HG02885 (cell line): ENCODE measurements at regions not wholly inside any gene's neighbourhood (a gene's known extent, or its start where the extent isn't known, plus 50 kb on each side); places are given as distances from the start of the nearest gene placed in this dataset.

Experiments
- ATAC-seq: cut with Tn5 transposase; IDR thresholded peaks from one replicate; pipeline ENCODE4 v1.9.1; 2021; ENCODE audit warnings: mild to moderate bottlenecking; ENCODE audit not compliant: unreplicated experiment, poor library complexity

DNA sequence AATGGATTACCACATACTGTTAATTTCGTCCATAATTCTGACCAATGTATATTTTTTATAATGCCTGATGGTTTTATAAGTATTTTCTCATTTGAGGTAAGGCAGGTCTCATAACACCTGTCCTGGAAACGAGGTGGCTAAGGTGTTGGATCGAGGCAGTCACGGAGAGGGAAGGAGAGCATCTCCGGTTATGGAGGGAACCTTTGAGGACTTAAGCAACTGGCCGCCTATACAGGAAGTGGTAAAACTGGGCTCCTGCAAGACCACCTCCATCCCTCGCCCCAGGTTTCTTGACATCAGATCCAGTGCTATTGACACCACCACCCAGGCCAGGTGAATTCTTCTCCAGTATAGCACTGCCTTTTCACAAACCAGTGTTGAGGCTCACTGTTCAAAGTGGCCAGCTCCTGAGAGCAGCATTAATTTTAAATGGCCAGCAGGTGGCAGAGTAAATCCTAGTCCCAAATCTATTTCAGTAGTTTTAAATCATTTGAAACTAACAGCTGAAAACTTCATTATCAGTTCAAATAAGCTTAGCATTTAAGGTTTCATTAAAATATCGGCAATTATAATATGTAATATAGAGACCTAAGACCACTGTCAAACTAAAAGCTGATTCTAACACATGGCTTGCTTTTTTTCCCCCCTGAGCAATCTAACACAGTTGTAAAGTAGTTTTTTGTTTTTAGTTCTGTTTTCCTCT is 100.8 kb downstream of the PPM1A start:
- peak; percentile 74 for ATAC-seq

DNA sequence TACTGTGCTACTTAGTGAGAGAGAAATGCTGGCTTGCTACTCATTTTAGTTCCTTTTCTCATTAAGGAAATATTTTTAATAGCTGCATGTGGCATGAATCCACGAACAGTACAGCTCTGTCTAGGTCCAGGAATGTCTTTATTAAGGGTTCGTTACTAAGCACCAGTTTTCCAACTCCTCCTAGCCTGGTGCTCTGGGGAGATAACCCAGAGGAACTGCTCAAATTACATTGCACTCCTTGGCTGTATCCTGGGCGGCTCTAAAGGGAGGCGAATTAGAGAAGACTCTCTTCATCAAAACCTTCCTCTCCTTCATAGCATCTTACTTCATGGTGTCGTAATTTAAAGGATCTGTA is 101.3 kb downstream of the PPM1A start:
- ATAC-seq = no peak

DNA sequence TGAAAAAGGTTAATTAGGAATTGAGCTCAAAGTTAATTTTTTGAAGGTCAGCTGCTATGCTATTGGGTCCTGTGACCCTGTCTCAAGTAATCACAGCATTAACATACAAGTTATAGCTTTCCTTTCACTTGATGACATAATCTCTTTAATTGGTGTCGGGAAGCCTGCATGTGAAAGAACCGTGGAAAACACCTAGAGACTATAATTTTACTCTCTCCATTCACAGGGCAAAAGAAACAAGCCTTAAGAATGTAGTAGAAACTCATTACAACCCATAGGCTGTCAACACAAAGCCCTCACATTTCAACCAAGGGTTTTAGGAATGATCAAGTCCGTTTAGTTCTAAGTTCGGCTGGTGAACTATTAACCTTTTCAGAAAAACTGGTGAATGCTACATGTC is 104.4 kb downstream of the PPM1A start:
- ATAC-seq = no peak

DNA sequence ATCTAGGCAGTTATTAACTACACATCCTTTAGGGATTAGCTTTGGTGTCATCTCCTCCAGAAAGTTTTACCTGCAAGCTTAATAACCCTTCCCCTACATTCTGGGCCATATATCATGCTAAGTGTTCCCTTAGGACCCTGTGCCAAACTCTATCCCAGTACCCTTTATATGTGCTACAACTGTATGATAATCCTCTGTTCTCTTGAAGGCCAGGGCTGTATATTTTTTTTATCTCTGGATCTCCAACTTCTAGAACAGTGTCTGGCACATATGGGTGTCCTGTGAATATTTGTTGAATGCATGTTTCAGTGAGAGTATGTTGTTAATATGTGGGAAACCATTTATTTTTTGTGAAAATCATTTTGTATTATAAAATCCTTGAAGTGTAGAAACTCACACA is 106.7 kb downstream of the PPM1A start:
- ATAC-seq = no peak

DNA sequence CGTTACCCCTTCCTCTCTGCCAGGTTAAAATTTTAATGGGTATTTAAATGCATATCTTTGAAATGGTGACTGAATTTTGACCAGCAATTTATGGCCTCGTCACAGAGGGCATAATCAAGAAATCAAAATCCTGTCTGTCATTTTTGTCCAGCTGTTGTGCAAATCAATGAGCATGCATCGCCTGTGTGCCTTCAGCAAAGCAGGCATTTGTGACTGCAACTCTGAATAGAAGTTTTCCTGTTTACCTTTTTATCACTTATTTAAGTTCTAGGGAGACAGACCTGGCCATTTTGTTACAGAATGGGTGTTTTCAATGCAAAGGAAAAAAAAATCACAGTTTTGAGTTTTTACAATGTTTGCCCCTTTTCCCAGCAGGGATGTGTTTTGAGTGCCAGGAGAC is 107.4 kb downstream of the PPM1A start:
- no peak for ATAC-seq

- ATAC-seq = no peak
Measured at GRCh38 chr14:60356906-60357550, 108.0 kb downstream of the PPM1A start.

GRCh38 chr14:60357551-60358149 is 108.6 kb downstream of the PPM1A start:
- ATAC-seq = no peak

GRCh38 chr14:60363275-60363674 is 114.3 kb downstream of the PPM1A start:
- ATAC-seq = no peak

DNA sequence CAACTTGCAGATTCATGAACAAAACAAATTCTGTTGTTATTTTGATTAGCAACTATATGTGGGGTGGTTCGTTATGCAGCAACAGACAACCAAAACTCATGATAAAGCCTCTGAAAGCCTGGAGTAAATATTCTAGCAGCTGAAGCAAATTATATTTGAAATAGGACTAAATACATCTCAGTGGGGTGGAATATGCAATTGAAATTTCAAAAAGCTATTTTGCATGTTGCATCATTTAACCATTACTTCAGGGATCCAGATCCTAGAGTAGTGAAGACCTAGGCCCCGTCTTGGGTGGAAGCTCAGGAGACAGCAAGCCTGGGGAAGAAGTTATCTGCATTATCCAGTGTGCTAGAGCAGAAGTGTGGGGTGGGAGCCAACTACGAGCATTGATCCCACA is 114.7 kb downstream of the PPM1A start:
- ATAC-seq = no peak

DNA sequence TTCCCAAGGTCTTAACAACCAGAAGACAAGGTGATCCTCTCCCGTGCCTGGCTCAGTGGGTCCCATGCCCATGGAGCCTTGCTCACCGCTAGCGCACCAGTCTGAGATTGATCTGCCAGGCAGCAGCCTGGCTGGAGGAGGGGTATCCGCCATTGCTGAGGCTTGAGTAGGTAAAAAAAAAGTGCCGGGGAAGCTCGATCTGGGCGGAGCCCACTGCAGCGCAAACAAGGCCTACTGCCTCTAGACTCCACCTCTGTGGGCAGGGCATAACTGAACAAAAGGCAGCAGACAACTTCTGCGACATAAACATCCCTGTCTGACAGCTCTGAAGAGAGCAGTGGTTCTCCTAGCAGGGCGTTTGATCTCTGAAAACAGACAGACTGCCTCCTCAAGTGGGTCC is 104.0 kb downstream of the C14orf39 start:
- no peak for ATAC-seq
